H1 (cell line): ENCODE measurements at regions not wholly inside any gene's neighbourhood (a gene's known extent, or its start where the extent isn't known, plus 50 kb on each side); places are given as distances from the start of the nearest gene placed in this dataset.

Experiments used
- CTCF ChIA-PET: fragments of 300-600 bp; sonication (Branson Sonifier 250); formaldehyde crosslinking; loops from one replicate; lab custom pipeline; 2021; ENCODE audit not compliant: partially characterized antibody; lab: Charles Lee
- POLR2A ChIA-PET: fragments of 300-600 bp; sonication (Branson Sonifier 250); formaldehyde crosslinking; loops from one replicate; lab custom pipeline; 2021; ENCODE audit warnings: inconsistent platforms; ENCODE audit not compliant: partially characterized antibody; lab: Charles Lee
- DNase-seq, 2 experiments: peaks; one replicate each; pipeline versions ENCODE4 v3.0.0 to v3.0.0-alpha.2; 2010 to 2022; ENCODE audit warnings: low spot score in 2 of 2, low read depth in 1 of 2, mixed read lengths in 1 of 2
- FAIRE-seq: peaks from 2 replicates; lab custom pipeline; 2011; peaks lifted over from hg19 to GRCh38; lab: Jason Lieb, UNC
- H2AFZ ChIP-seq: 2 replicates; pipeline ENCODE4 v1.8.1; 2012; ENCODE audit warnings: low read length, inconsistent platforms
- H2AK5ac ChIP-seq: 2 replicates; pipeline ENCODE4 v1.6.1; 2013; ENCODE audit warnings: low read depth, low read length
- H2BK120ac ChIP-seq: replicated peaks from 2 replicates; pipeline ENCODE3; 2013; ENCODE audit warnings: low read depth, low read length, inconsistent platforms
- H2BK12ac ChIP-seq: 2 replicates; pipeline ENCODE4 v1.6.1; 2013; ENCODE audit warnings: low read depth, low read length
- H2BK15ac ChIP-seq: 2 replicates; pipeline ENCODE4 v1.6.1; 2013; ENCODE audit warnings: low read length
- H2BK20ac ChIP-seq: 2 replicates; pipeline ENCODE4 v1.6.1; 2013; ENCODE audit warnings: low read length
- H2BK5ac ChIP-seq: 2 replicates; pipeline ENCODE4 v1.6.1; 2013; ENCODE audit warnings: low read depth, low read length
- H3K14ac ChIP-seq: 2 replicates; pipeline ENCODE4 v1.6.1; 2013; ENCODE audit warnings: inconsistent platforms; ENCODE audit not compliant: insufficient read length
- H3K18ac ChIP-seq: 2 replicates; pipeline ENCODE4 v1.6.1; 2013; ENCODE audit warnings: low read length; ENCODE audit errors: extremely low read depth
- H3K23ac ChIP-seq: 2 replicates; pipeline ENCODE4 v1.6.1; 2013; ENCODE audit warnings: inconsistent platforms; ENCODE audit not compliant: insufficient read length
- H3K23me2 ChIP-seq: 2 replicates; pipeline ENCODE4 v1.6.1; 2013; ENCODE audit warnings: low read depth, low read length
- H3K27ac ChIP-seq: 2 replicates; pipeline ENCODE4 v1.6.1; 2011; ENCODE audit warnings: low read depth, low read length, inconsistent platforms
- H3K27me3 ChIP-seq, 4 experiments: replicated peaks in 1 of 4; 1 replicate in 1 of 4; 2 replicates in 3 of 4; pipeline versions ENCODE4 v1.6.1 to v1.8.1; 2011 to 2013; ENCODE audit warnings: low read length in 3 of 4, mild to moderate bottlenecking in 3 of 4, inconsistent platforms in 2 of 4, mixed read lengths in 2 of 4, moderate library complexity in 1 of 4; ENCODE audit not compliant: control insufficient read depth in 3 of 4, insufficient read depth in 3 of 4; ENCODE audit errors: extremely low read depth in 1 of 4
- H3K36me3 ChIP-seq, 4 experiments: 2 replicates each; pipeline versions ENCODE4 v1.6.1 to v1.8.1; 2011 to 2013; ENCODE audit warnings: mild to moderate bottlenecking in 4 of 4, low read length in 3 of 4, moderate library complexity in 2 of 4, control low read depth in 1 of 4, inconsistent platforms in 1 of 4; ENCODE audit not compliant: insufficient read depth in 4 of 4, control insufficient read depth in 2 of 4
- H3K4ac ChIP-seq: replicated peaks from 2 replicates; pipeline ENCODE3; 2013; ENCODE audit warnings: low read length, low read depth, mixed read lengths, inconsistent platforms; ENCODE audit not compliant: insufficient read length
- H3K4me1 ChIP-seq, 4 experiments: replicated peaks in 1 of 4; 1 replicate in 1 of 4; 2 replicates in 3 of 4; pipeline versions ENCODE4 v1.6.1 to v1.8.1; 2011 to 2013; ENCODE audit warnings: low read length in 3 of 4, inconsistent platforms in 2 of 4, mixed read lengths in 1 of 4; ENCODE audit not compliant: insufficient read depth in 4 of 4, control insufficient read depth in 3 of 4
- H3K4me2 ChIP-seq, 2 experiments: 2 replicates each; pipeline versions ENCODE4 v1.6.1 to v1.8.1; 2011 to 2013; ENCODE audit warnings: low read depth in 2 of 2, low read length in 2 of 2, control low read depth in 1 of 2, inconsistent platforms in 1 of 2, mild to moderate bottlenecking in 1 of 2; ENCODE audit not compliant: insufficient read depth in 1 of 2
- H3K4me3 ChIP-seq, 4 experiments: fragments of 200-600, 300-600 bp in 1 of 4; sonication (generic), shearing (Covaris generic), sonication (Bioruptor Twin) in 1 of 4; 2 replicates each; pipeline versions ENCODE4 v1.5.1 to v1.8.1; 2011 to 2016; ENCODE audit warnings: low read length in 4 of 4, low read depth in 3 of 4, control low read depth in 2 of 4, inconsistent platforms in 2 of 4, mild to moderate bottlenecking in 2 of 4, mixed read lengths in 1 of 4, moderate library complexity in 1 of 4; ENCODE audit not compliant: insufficient read depth in 2 of 4; ENCODE audit errors: extremely low read depth in 1 of 4
- H3K56ac ChIP-seq: replicated peaks from 2 replicates; pipeline ENCODE3; 2013; ENCODE audit warnings: low read depth, mild to moderate bottlenecking, mixed read lengths, low read length, inconsistent platforms; ENCODE audit not compliant: insufficient read length
- H3K79me1 ChIP-seq: 2 replicates; pipeline ENCODE4 v1.6.1; 2013; ENCODE audit warnings: low read depth, low read length, control low read depth
- H3K79me2 ChIP-seq, 2 experiments: 2 replicates each; pipeline versions ENCODE4 v1.6.1 to v1.8.1; 2012 to 2013; ENCODE audit warnings: low read length in 2 of 2, mild to moderate bottlenecking in 2 of 2, inconsistent platforms in 1 of 2; ENCODE audit not compliant: insufficient read depth in 2 of 2, control insufficient read depth in 1 of 2
- H3K9ac ChIP-seq, 4 experiments: replicated peaks in 1 of 4; 1 replicate in 1 of 4; 2 replicates in 3 of 4; pipeline versions ENCODE4 v1.6.1 to v1.8.1; 2011 to 2013; ENCODE audit warnings: low read depth in 3 of 4, low read length in 3 of 4, control low read depth in 2 of 4, mild to moderate bottlenecking in 2 of 4, moderate library complexity in 2 of 4, inconsistent platforms in 1 of 4; ENCODE audit errors: extremely low read depth in 1 of 4
- H3K9me3 ChIP-seq, 2 experiments: 2 replicates each; pipeline versions ENCODE4 v1.6.1 to v1.8.1; 2012 to 2013; ENCODE audit warnings: mild to moderate bottlenecking in 2 of 2, moderate library complexity in 2 of 2, control low read depth in 1 of 2, inconsistent platforms in 1 of 2, low read depth in 1 of 2, low read length in 1 of 2, mixed read lengths in 1 of 2; ENCODE audit not compliant: insufficient read depth in 2 of 2
- H4K20me1 ChIP-seq, 2 experiments: replicated peaks in 1 of 2; 2 replicates each; pipeline versions ENCODE3 to v1.8.1; 2011 to 2013; ENCODE audit warnings: inconsistent platforms in 2 of 2, low read length in 2 of 2, mild to moderate bottlenecking in 1 of 2; ENCODE audit not compliant: insufficient read depth in 2 of 2, control insufficient read depth in 1 of 2
- H4K5ac ChIP-seq: 2 replicates; pipeline ENCODE4 v1.6.1; 2013; ENCODE audit warnings: low read length, low read depth, mixed read lengths, inconsistent platforms; ENCODE audit not compliant: insufficient read length
- H4K8ac ChIP-seq: 2 replicates; pipeline ENCODE4 v1.8.0; 2013; ENCODE audit warnings: mild to moderate bottlenecking, moderate library complexity, low read length, inconsistent platforms; ENCODE audit not compliant: insufficient read depth; ENCODE audit errors: extremely low read depth
- H4K91ac ChIP-seq: replicated peaks from 2 replicates; pipeline ENCODE3; 2013; ENCODE audit warnings: low read length, mixed read lengths, inconsistent platforms; ENCODE audit not compliant: insufficient read length
- ATF2 ChIP-seq: IDR thresholded peaks from 2 replicates; pipeline ENCODE4 v1.6.1; 2012; ENCODE audit warnings: low read length, inconsistent platforms
- CHD1 ChIP-seq: IDR thresholded peaks from 2 replicates; pipeline ENCODE4 v1.6.1; 2012; ENCODE audit warnings: low read depth, low read length, improper control_type of control experiment
- JUND ChIP-seq: IDR thresholded peaks from 2 replicates; pipeline ENCODE4 v1.6.1; 2011; ENCODE audit warnings: mild to moderate bottlenecking, improper control_type of control experiment, low read length
- NRF1 ChIP-seq: IDR thresholded peaks from 2 replicates; pipeline ENCODE4 v1.6.1; 2011; ENCODE audit warnings: mild to moderate bottlenecking, low read depth, low read length, improper control_type of control experiment
- RXRA ChIP-seq: IDR thresholded peaks from 2 replicates; pipeline ENCODE4 v1.6.1; 2011; ENCODE audit warnings: low read depth, mild to moderate bottlenecking, low read length, moderate library complexity; ENCODE audit not compliant: insufficient read depth
- SIRT6 ChIP-seq: IDR thresholded peaks from one replicate; pipeline ENCODE4 v1.7.1; 2012; ENCODE audit warnings: low read length, inconsistent platforms
- WGBS, 2 experiments: shearing (Covaris generic) in 1 of 2; methylation state at CpG; one replicate each; pipeline versions ENCODE4 v1.1.6 to v1.1.7; 2013 to 2015; ENCODE audit warnings: low lambda C conversion rate in 2 of 2, mixed read lengths in 2 of 2, inconsistent platforms in 1 of 2, low coverage in 1 of 2, missing lambda C conversion rate in 1 of 2; ENCODE audit not compliant: insufficient replicate concordance in 2 of 2, insufficient coverage in 1 of 2, insufficient read length in 1 of 2; ENCODE audit errors: extremely low coverage in 1 of 2, missing lambda C conversion rate in 1 of 2; 5-methylcytosine and 5-hydroxymethylcytosine counted together

GRCh38 chr2:19046986-19047780 lies 311.2 kb downstream of the OSR1 start:
- H3K4me3 ChIP-seq = no peak overlapping the region
- H4K91ac ChIP-seq = no peak overlapping the region
- no peak overlapping the region for H2BK20ac ChIP-seq
- H3K79me2 ChIP-seq = no peaks in the 10 kb centered on the region
- POLR2A ChIA-PET = no interaction called here
- no peak overlapping the region for H2AFZ ChIP-seq
- no peak overlapping the region for H3K4me2 ChIP-seq
- TF ChIP-seq SIRT6 (no peak), CHD1 (no peak), JUND (no peak), ATF2 (no peak), NRF1 (no peak), RXRA (no peak)
- TF ChIP-seq, all 59 proteins: peak for 0
- Histone ChIP-seq H2BK15ac (no peak overlapping the region), H3K56ac (no peak overlapping the region), H3K4ac (no peak overlapping the region), H4K8ac (no peak overlapping the region), H3K79me1 (no peaks in the 10 kb centered on the region), H3K14ac (no peak overlapping the region), H3K27ac (no peak overlapping the region), H2BK12ac (no peak overlapping the region), H3K27me3 (no peaks in the 10 kb centered on the region), H4K5ac (no peak overlapping the region), H3K9ac (no peak overlapping the region), H3K18ac (no peak overlapping the region), H3K9me3 (no peaks in the 10 kb centered on the region), H3K23me2 (no peaks in the 10 kb centered on the region), H2BK120ac (no peak overlapping the region), H2BK5ac (no peak overlapping the region), H2AK5ac (no peak overlapping the region), H4K20me1 (no peaks in the 10 kb centered on the region), H3K36me3 (no peaks in the 10 kb centered on the region), H3K23ac (no peak overlapping the region), H3K4me1 (no peaks in the 10 kb centered on the region)
- 88% methylated on average over 4 of the region's 4 CpGs; no CpG with 5 or more reads in 1 of the 2 experiments for WGBS, 2 experiments
- no peak for DNase-seq
- CTCF ChIA-PET = interaction anchor here (0.7 kb wide), 1 partner anchor 387 kb away, joined by 4 read pairs; no protein-coding TSS in a partner anchor
- no peak for FAIRE-seq
